DMS 273 (cell line): ENCODE measurements at regions not wholly inside any gene's neighbourhood (a gene's known extent, or its start where the extent isn't known, plus 50 kb on each side); places are given as distances from the start of the nearest gene placed in this dataset.
"Not testable (repeated sequence)": the region's sequence is repeated elsewhere in the genome, so short reads cannot be mapped to it uniquely, and the experiment has no call there.

ENCODE experiments used
- DNase-seq: peaks from one replicate; lab custom pipeline; 2025; ENCODE audit not compliant: unreplicated experiment; lab: John Stamatoyannopoulos, UW

DNA sequence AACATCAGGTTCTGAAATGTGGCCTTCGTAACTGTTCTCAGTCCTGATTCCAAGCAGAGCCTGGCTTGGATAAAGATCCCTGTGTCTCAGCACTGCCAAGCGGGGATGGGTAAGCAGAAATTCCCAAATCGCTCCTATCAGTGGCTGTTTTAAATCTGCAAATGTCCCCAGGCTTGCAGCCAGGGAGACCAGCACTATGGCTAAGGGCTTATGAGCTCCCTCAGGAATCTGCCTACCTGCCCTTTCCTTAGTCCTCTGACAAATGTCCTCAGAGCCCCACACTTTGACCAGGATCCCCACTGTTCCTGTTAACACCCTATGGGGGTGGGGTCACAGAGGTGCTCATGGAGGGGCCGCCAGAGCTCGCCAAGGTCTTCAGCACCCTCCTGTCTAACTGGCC lies 1062.8 kb downstream of the UQCRFS1 start:
- DNase-seq: no peak

DNA sequence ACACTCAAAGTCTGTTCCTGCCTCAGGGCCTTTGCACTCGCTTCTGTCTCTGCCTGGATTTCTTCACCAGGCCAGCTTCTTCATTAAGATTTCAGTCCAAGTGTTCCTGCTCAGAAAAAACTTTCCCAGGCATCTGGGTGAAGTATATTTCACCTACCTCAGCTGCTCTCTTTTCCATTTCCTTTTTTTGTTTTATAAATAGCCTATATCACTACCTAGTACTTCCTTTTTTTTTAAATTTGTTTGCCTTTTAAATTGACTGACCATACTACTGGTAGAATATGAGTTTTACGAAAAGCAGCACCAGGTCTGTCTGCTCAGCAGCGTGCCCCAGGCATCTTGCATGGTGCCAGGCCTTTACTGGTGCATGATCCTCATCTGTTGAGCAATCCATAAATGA lies 1064.4 kb downstream of the UQCRFS1 start:
- no peak for DNase-seq

DNA sequence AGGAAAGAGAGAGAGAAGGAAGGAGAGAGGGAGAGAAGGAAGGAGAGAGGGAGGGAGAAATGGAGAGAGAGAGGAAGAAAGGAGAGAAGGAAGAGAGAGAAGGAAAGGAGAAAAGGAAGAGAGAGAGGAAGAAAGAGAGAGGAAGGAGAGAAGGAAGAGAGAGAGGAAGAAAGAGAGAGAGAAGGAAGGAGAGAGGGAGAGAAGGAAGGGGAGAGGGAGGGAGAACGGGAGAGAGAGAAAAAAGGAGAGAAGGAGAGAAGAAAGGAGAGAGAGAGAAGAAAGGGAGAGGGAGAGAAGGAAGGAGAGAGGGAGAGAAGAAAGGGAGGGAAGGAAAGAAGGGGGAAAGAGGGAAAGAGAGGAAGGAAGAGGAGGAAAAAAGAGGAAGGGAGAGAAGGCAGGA lies 1070.7 kb downstream of the UQCRFS1 start:
- DNase-seq: no peak

DNA sequence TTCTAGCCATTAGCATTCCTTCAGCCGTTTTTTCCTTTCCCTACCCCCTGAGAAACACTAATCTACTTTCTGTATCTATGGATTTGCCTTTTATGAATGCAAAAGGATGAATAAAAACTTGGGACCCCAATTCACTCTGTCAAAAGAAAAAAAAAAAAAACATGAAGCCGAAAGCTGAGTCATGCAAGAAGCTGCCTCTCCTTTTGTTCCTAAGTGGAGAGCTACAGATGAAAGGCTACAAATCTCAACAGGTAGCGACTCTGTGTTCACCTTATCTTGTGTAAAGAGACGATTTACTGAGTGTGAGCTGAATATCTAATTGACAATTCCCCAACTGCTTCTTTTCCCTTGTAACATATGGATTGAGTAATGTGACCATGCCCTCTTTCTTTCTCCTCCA lies 1072.8 kb downstream of the UQCRFS1 start:
- DNase-seq: no peak

DNA sequence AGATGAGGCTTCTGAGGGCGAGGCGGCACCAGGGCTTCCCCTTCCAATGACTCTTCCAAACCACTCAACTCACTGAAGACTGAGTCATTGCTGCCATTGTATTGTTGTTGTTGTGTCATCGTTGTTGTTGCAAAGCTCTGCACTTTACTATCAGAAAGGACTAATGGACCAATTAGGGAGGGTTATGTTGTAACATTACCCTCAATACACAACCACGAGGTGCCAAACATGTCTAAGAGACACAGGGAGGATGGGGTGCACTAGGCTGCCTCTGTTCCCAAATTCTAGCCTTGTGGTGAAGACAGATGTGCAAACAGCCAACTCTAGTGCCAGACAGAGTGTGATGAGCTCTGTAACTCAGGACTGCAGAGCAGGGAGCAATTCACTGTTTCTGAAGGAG lies 1075.2 kb downstream of the UQCRFS1 start:
- no peak for DNase-seq

DNA sequence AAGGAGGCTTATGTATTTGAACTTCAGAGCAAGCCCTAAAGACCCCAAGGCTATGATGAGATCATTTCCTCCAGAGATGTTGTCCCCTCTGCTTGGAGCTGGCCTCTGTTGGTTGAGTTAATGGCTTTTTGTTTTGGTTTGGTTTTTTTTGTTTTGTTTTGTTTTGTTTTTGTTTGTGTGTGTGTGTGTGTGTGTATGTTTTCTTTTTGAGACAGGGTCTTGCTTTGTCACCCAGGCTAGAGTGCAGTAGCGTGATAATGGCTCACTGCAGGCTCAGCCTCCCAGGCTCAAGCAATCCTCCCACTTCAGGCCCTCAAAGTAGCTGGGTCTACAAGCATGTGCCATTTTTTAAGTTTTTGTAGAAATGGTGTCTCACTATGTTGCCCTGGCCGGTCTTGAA lies 1076.2 kb downstream of the UQCRFS1 start:
- DNase-seq: no peak

DNA sequence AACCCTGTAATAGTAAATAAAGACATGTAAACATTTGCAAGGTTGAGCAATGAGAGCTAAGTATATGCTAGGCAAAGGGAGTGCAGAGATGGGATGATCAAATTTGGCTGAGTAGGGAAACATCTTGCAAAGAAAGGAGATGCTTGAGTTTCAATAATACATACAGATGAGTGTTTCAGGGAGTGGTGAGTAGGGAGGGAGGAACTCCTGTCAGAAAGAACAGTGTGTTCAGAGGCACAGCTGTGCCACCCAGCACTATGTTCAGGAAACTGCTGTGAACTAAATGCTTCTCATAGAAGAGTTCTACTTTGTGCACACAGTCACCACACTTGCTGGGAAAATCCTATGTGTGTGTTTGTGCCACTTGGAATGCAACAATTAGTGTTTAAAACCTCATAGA lies 1077.1 kb downstream of the UQCRFS1 start:
- no peak for DNase-seq

DNA sequence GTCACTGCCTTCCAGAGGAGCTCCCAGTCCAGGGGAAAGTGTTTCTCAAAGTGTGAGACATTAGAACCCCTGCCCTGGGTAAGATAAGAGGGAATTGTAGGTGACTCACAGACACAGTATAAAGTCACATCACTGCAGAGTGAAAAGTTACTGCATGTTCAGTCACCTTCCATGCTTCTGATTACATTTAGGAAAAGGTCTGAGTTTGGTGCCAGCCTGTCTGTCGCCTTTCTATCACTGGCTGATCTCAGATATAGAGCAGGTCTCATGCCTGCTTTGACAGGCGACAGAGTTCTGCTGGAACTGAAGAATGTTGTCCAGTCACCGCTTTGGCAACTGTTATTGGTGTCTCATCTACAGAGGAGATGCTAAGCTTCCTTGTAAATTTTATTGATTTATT lies 1078.6 kb downstream of the UQCRFS1 start:
- no peak for DNase-seq

DNA sequence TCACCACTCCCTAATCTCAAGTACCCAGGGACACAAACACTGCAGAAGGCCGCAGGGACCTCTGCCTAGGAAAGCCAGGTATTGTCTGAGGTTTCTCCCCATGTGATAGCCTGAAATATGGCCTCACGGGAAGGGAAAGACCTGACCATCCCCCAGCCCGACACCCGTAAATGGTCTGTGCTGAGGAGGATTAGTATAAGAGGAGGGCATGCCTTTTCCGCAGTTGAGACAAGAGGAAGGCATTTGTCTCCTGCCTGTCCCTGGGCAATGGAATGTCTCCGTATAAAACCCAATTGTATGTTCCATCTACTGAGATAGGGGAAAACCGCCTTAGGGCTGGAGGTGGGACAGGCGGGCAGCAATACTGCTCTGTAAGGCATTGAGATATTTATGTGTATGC lies 1082.1 kb downstream of the UQCRFS1 start:
- not testable (repeated sequence) for DNase-seq

DNA sequence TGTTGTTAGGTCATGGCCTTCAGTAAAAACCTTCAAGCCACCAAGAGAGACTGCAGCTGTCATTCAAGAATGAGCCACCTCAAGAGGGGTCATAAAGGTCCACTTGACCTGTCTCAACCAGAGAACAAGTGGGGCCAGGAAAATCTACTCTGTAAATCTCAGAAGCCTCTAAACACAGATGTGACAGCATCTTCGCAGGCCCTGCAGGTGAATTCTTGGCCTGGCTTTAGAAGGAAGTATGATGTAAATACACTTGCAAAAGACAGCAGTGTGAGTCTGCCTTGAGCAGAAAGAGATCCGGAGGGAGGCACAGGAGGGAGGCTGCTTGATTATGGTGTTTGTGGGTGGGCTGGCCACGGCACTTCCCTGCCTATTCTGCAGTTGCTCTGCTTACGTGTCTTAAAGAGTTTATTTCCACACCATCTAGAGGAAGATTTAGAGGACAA lies 1082.9 kb downstream of the UQCRFS1 start:
- no peak for DNase-seq

DNA sequence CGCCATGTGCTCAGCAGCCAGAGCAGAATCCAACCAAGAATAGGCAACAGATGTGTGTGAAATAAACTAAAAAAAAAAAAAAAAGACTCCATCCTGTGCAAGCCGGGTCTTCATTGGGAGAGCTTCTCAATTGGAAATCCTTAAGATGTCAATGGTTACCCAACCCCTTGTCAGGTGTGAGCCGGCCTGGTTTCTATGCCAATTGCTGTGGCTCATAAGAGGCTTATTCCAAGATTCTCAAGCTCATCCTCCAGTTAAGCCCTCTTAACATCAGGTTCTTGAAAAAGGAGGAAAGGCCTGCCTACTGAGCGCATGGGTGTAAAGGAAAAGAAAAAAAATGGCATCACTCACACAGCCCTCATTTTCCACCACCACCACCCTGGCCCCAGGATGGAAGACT lies 1084.6 kb downstream of the UQCRFS1 start:
- no peak for DNase-seq

DNA sequence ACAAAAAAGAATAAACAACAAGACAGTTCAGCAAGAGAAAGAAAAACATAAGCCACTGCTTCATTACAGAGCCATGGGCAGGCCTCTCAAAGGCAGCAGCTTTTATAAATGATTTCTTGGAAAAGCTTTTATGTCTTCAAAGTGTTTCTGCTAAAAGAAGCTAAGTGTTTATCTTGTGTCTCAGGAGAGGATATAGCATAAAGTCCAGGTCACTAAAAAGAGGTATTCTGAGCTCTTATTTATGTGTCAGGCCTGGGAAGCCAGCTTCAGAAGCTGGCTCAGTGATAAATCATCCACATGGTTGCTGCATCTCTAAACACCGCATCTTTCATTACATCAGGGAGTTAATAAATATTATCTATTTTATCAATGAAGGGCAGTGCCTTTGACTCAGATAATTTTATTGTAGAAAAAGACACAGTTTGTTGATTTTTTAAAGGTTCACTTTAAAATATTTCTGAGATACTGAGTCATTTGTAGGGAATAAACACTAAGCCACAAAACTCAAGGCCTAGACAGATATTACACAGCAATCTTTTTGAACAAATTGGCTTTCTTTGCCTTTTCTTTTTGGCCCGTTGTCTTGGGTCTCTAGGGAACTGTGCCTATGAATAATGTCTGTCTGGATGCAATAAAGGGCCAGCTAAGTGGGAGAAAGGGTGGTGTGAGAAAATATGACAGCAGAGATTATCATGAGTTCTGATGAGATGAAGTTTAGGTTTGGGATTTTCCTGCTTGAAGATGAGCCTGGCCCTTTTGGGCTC lies 1086.6 kb downstream of the UQCRFS1 start:
- DNase-seq: no peak

DNA sequence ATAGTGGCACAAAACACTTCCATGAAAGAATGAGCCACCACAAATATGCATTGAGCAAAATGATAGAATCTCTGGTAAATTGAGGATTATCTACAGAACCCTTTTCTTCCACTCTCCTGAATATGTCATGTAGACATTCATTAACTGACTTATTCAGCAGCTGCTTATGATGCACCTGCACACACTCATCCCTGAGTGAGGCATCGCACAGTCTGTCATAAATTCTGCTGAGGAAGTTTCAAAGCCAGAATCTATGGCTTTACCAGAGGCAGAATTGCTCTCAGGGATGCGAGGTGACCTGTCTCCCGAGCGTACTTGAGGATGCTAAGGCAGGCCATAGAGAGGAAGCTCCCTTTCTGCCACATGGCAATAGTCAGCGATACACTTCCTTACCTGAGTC lies 1090.2 kb downstream of the UQCRFS1 start:
- DNase-seq: no peak

DNA sequence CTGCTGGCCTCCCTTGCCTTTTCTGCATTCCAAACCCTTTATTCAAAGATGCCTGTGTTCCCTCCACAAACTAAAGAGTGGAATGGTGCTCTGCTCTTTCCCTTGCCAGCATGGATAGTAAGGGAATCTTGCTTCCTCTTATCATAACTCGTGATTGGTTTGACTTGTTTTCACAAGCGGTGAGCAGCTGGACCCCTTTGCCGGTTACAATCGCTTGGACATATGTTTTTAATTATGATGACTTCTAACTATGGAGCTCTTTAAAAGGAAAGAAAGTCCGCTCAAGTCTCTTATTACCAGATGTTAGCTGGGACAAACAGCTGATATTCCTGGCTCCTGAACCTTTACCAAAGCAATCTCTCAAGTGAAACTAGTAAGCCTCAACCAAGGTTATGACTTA lies 1094.7 kb downstream of the UQCRFS1 start:
- DNase-seq: peak; percentile 41

DNA sequence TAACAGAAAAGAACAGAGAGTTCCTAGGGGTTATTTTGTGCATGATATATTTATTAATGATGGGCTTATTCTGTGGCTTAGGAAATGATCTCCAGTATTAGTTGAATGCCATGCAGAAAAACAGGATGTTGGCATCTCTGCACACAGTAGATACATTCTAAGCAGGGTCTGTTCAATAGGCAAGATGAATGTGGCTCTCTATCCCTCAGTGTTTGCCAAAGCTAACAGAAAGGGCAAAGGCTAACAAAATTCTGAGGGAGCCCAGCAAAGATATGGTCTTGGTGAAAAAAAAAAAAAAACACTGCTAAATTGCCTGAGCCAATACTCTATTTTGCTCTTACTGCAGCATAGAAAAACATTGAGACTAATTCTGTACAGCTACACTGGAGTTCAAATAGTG lies 1095.8 kb downstream of the UQCRFS1 start:
- no peak for DNase-seq

DNA sequence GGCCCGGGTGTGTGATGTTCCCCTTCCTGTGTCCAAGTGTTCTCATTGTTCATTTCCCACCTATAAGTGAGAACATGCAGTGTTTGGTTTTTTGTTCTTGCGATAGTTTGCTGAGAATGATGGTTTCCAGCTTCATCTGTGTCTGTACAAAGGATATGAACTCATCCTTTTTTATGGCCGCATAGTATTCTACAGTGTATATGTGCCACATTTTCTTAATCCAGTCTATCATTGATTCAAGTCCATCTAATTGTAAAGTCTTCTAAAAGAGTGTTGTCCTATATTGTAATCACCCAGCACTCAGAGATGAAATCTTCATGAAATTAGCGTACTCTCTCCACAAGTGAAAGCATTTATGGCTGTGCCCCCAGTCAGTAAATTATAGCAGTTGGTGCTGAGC lies 1096.6 kb downstream of the UQCRFS1 start:
- DNase-seq: not testable (repeated sequence)

DNA sequence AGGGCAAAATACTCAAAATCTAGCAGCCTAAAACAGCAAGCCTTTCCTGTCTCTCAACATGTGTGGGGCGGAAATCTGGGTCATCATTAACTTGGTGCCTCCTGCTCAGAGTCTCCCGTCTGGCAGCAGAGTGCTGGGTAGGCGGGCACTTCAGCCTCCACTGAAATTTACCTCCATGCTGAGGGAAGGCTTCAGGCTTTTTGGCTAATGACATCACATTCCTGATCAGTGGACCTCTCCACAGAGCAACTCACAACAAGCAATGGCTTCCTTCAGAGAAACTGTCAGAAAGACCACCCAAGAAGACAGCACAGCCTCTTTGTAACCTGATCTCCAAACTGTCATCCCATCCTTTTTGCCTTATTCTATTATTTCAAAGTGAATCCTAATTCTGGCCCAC lies 1109.0 kb downstream of the UQCRFS1 start:
- peak; percentile 14 for DNase-seq

DNA sequence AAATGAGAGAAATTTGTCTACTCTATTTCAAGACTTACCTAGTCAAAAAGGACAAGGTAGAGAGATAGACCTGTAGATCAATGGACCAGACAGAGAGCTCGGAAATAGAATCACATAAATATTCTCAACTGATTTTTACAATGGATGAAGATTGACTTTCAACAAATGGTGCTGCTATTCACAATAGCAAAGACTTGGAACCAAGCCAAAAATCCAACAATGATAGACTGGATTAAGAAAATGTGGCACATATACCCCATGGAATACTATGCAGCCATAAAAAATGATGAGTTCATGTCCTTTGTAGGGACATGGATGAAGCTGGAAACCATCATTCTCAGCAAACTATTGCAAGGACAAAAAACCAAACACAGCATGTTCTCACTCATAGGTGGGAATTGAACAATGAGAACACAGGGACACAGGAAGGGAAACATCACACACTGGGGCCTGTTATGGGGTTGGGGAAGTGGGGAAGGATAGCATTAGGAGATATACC lies 1128.2 kb downstream of the UQCRFS1 start:
- DNase-seq: not testable (repeated sequence)

DNA sequence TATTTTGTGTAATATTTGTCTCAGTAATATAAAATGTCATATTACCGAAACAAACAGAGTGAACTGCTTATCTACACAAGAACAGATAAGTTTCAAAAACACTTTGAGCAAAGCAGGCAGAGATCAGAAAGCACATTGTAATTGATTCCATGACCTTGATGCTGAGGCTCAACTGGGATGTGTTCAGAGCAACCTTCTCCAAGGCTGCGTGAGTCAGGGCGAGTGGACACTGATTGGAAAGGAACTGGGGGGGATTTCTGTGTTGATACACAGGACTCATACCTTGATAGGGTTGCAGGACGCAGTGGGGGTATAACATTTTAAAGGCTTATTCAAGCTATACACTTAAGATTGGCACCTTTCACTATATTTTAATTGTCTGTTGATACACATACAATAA lies 1136.3 kb downstream of the UQCRFS1 start:
- no peak for DNase-seq

DNA sequence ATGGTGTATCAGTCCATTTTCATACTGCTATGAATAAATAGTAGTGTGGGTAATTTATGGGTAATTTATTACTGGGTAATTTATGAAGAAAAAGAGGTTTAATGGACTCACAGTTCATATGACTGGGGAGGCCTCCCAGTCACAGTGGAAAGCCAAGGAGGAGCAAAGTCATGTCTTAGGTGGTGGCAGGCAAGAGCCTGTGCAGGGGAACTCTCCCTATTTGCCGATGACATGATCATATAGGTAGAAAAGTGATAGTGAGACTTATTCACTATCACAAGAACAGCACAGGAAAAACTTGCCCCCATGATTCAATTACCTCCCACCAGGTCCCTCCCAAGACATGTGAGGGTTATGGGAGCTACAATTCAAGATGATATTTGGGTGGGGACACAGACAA lies 1137.7 kb downstream of the UQCRFS1 start:
- DNase-seq: no peak

DNA sequence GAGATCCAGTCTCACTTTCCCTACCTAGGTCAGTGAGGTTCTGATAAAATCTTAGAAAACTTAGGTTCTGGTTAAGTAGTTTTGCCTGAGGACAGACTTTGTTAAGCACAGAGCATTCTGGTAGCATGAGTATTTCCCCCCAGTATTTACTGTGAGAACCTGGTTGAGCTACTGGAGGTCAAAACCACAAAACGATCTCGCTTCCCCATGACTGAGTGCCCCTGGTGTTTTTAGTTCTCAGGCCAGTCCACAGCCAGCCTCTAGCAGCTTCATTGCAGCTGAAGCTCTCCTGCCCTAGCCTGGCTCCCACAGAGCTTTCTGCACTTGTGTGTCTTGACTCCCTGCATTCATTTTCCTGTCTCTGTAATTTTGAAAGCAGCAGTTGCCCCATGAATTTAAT lies 1138.2 kb downstream of the UQCRFS1 start:
- no peak for DNase-seq

DNA sequence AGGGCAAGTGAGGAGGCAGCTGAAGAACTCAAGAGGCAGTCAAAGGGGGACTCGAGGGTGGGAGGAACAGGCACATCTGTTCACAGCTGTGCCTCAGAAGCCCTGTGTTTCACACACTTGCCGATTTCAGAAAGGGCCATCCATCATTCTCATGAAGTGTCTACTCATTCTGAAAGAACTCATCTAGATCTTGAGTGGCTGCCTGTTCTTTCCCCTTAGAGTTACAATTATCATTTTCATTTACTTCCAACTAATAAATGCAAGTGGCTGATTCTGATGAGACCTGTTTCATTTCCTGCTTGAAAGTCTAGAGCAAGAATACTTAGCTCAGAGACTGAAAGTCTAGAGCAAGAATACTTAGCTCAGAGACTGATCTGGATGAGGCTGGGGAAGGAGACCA lies 1145.1 kb downstream of the UQCRFS1 start:
- no peak for DNase-seq

DNA sequence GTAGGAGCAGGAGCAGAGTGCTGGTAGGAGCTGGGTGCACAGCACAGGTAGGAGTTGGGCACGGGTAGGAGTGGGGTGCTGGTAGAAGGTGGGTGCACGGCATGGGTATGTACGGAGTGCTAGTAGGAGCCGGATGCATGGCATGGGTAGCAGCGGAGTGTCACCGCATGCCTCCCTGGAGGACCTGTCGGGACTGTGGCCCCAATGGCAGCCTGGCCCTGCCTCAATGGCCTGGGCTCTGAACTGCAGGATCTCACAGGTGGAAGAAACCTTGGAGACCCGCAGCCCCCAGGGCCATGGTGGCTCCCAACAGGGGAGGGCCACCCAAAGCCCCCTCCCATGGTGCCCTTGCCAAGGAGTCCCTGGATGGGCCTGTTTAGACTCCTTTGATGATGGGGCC lies 1146.0 kb downstream of the UQCRFS1 start:
- DNase-seq: no peak
